ENCODE measurements at regions not wholly inside any gene's neighbourhood (a gene's known extent, or its start where the extent isn't known, plus 50 kb on each side); places are given as distances from the start of the nearest gene placed in this dataset.

DNA sequence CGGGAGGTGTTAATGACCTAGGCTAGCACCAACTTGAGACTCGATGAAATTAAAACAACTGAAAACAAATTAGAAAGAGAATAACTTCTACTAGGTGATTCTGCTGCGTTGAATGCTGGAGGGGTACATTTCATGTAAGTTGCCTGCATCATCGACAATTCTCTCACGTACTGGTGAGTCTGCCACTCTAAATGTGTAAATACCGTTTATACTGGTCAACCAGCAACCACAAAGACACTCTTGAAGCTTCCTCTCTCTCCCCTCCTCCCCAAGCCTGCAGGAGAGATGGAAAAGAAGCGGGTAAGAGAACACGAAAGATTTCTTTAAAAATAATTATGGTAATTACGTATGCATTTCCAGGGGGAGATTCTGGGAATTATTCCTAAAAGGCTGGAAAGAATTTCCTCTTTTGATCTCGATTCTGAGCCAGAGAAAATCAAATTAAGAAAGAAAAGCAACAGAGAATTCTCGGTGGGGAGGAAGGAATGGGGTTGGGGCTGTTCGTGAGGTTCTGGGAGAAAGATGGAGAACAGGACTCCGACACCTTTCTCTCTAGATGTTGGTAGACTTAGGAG lies 68.6 kb upstream of the MRTFB start:
- TF ChIP-seq GATA2 (IDR thresholded peaks at IDR 0.05; ENCODE audit: low read depth, low read length): no peak
- TF ChIP-seq GATA3 (IDR thresholded peaks at IDR 0.05; ENCODE audit: low read depth, low read length): no peak

DNA sequence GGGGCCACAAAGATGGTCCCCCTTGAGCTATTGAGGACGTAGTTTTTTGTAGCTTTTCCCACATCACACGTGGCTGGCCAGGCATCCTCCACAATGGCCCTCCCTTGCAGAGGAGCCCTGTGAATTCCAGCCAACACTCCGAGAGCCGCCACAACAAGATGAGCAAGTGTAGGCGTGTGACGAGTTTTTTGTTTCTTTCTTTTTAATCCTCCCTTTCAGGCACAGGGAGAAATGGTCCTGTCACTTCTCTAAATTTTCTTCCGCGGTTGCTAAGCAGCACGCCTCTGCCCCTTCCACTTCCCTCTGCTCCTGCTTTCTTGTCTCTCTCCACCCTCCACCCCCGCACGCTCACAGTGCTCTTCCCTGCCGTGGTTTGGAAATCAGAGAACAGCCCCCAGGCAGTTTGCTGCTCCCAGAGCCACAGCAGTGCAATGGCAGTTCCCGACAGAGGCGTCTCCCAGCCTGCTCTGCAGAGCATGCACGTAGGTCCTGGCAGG lies 68.0 kb upstream of the MRTFB start:
- TF ChIP-seq GATA2 (IDR thresholded peaks at IDR 0.05; ENCODE audit: low read depth, low read length): no peak
- TF ChIP-seq GATA3 (IDR thresholded peaks at IDR 0.05; ENCODE audit: low read depth, low read length): no peak

DNA sequence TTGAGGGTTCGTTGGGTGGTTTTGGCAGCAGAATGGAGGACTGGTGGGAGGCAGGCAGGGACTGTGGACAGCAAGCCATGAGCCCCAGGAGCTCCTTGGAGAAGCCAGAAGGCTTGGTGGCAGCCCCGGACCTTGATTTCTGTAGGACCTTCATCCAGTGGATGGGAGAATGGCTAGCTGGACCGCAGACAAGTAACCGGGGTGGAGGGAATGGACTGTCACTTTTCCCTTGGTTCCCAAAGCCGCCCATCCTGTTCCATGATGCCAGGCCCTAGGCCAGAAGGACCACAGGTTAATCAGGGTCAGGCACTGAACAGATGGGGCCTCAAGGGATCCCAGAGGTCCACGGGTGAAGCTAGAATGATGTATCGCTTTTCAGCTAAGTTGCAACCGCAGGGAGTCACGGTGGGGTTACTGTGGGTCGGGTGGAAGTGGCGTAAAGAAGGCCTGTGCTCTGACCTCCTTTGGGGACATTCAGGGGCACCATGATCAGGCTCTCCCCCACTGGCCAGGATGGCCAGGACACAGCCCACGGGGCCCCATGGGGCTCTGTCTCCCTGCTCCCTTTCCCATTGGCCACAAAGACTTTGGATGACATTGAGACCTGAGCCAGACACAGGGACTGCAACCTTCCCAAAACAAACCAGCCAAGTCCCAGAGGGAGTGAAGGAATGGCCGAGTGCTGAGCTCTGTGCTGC lies 66.9 kb upstream of the MRTFB start:
- no peak for TF ChIP-seq GATA2 (IDR thresholded peaks at IDR 0.05; ENCODE audit: low read depth, low read length)
- TF ChIP-seq GATA3 (IDR thresholded peaks at IDR 0.05; ENCODE audit: low read depth, low read length): no peak

DNA sequence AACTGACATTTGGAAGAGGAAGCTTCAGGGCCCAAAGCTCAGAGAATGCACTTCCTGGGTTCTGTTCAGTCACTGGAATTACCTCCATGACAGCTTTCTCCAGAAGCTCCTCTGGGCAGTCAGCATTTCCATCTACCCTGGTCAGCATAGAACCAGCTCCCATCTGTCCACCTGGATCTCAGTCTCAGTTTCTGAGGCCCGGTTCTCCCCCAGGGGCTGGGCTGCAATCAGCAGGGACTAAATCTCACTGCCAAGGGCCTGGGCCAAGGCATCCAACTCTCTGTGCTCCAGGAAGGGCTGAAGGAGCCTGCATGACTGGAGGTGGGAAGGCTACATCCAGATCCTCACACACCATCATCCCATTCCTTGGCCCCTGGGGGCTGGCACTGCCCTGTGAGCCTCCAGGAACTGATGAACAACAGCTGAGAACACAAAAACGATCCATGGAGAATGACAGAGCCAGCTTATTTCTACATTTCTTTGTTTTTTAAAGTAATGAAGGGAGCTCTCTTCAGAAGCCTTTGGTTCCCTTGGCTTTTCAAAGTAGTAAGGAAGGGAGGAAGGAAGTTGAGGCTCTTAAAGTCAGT lies 66.3 kb upstream of the MRTFB start:
- TF ChIP-seq GATA2 (IDR thresholded peaks at IDR 0.05; ENCODE audit: low read depth, low read length) (no peak), GATA3 (IDR thresholded peaks at IDR 0.05; ENCODE audit: low read depth, low read length) (no peak)

DNA sequence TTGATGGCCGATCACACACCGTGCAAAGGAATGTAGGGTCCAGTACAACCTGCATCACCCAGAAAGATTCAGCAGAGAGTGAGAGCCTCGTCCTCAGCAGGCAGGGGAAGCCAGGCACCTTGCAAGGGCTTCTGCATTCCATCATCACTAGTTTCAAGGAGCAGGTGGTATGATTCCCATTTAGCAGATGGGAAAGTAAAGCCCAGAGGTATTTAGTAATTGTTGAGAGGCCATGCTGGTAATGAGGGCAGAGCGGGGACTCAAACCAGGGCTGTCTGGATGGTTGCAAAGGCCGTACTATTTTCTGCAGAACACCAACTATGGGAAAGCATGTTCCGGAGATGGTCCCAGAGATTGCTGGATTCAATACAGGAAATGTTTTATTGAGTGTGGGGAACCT lies 65.8 kb upstream of the MRTFB start:
- no peak for TF ChIP-seq GATA3 (IDR thresholded peaks at IDR 0.05; ENCODE audit: low read depth, low read length)
- TF ChIP-seq GATA2 (IDR thresholded peaks at IDR 0.05; ENCODE audit: low read depth, low read length): no peak

DNA sequence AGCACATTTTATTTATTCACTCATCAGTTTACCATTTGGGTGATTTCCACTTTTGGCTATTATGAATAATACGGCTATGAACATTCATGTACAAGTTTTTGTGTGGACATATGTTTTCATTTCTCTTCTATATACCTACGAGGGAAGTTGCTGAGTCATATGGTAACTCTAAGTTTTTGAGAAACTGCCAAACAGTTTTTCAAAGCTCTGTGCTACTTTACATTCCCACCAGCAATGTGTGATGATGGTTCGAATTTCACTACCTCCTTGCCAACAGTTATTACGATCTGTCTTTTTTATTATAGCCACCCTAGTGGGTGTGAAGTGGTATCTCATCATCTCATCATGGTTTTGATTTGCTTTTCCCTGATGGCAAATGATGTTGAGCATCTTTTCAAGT lies 63.7 kb upstream of the MRTFB start:
- TF ChIP-seq GATA2 (IDR thresholded peaks at IDR 0.05; ENCODE audit: low read depth, low read length) (no peak), GATA3 (IDR thresholded peaks at IDR 0.05; ENCODE audit: low read depth, low read length) (no peak)

DNA sequence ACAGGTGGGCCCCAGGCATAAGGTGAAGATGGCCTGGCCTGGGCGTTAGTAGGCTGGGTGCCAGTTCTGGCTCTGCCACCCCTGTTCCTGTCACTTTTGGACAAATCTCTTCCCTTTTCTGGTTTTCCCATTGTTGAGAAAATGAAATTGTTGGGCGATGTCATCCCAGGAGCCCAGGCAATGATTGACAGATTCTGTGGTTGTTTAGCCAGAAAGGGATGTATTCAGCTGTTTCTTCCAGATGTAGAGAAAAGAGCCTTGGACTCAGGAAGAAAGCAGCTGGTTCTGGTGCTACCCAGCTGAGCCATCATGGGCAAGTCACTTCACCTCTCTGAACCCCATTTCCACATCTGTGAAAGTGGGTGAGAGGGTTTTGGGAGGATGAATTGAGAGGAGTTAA lies 60.1 kb upstream of the MRTFB start:
- TF ChIP-seq GATA2 (IDR thresholded peaks at IDR 0.05; ENCODE audit: low read depth, low read length) (no peak), GATA3 (IDR thresholded peaks at IDR 0.05; ENCODE audit: low read depth, low read length) (no peak)

DNA sequence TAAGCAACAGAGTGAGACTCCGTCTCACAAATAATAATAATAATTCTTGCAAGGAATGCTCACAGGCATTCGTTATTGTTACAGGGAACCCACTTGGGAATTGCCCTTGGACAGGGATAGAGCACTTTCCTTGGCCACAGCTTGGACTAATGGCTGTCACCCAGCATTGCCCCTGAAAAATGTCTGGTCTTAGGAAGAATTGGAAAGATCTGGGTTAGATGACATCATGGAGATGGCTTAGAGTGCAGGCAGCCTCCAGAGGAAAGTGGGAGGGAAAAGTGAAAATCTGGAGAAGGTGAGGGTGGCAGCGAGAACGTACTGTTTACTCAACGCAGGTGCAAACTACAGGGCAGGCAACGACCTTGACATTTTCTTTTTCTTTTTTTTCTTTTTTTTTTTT lies 59.3 kb upstream of the MRTFB start:
- TF ChIP-seq GATA2 (IDR thresholded peaks at IDR 0.05; ENCODE audit: low read depth, low read length) (no peak), GATA3 (IDR thresholded peaks at IDR 0.05; ENCODE audit: low read depth, low read length) (no peak)

DNA sequence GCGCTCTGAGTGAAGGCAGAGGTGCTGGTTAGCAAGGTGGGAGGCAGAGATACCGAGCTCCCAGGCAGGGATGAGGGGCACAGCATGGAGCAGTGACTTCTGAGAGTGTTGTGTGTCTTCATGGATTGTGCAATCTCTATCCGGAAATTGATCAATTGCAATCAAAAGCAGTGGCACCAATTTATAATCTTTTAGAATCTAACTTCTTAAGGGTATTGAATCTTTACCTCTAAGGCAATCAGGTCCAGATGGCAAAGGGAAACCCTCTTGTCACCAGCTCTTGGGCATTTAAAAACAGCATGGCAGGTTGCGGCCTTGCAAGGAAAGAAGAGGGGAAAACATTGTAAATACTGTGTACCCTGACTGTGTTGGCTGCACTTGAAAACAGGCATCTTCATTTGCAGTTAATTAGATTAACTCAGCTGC lies 58.0 kb upstream of the MRTFB start:
- TF ChIP-seq GATA3 (IDR thresholded peaks at IDR 0.05; ENCODE audit: low read depth, low read length) (no peak), GATA2 (IDR thresholded peaks at IDR 0.05; ENCODE audit: low read depth, low read length) (no peak)

DNA sequence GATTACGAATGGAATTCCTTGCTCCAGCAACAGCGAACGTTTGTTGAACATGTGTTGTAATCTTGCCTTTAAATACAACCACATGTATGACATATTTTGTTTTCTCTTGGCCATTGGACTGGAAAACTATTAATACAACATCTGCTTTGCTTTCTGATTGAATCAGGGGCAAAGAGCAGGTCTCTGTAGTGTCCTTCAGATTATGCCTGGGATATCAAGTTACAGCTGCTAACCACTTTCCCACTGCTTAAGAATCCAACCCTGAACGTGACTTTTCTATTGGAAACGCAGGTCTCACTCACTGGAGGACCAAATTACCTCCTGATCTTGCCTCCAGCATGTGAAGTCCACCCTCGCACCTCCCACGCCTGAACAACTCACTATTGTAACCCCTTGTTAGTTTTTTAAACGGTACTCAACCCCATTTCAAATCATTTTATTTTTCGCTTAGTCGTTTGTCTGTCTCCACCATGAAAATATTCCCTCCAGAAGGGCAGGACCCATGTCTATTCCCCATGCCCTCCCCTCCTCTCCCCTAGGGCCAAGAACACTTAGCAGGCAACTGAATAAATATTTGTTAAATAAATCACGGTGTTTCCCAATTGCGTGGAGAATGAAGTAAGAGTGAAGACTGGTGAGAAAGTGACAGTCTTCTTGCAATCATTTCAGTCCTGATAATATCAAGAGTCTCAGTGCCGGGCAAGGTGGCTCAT lies 57.4 kb upstream of the MRTFB start:
- peak; percentile 46; the same call in 1 of the 2 replicates for TF ChIP-seq GATA2 (IDR thresholded peaks at IDR 0.05; ENCODE audit: low read depth, low read length)
- TF ChIP-seq GATA3 (IDR thresholded peaks at IDR 0.05; ENCODE audit: low read depth, low read length): peak; percentile 18; the same call in 1 of the 2 replicates

DNA sequence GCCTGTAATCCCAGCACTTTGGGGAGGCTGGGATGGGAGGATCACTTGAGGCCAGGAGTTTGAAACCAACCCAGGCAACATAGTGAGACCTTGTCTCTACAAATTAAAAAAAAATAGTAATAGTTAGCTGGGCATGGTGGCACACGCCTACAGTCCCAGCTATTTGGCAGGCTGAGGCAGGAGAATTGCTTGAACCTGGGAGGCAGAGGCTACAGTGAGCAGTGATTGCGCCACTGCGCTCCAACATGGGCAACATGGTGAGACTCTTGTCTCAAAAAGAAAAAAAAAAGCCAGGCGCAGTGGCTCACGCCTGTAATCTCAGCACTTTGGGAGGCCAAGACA lies 56.9 kb upstream of the MRTFB start:
- no peak for TF ChIP-seq GATA3 (IDR thresholded peaks at IDR 0.05; ENCODE audit: low read depth, low read length)
- no peak for TF ChIP-seq GATA2 (IDR thresholded peaks at IDR 0.05; ENCODE audit: low read depth, low read length)

DNA sequence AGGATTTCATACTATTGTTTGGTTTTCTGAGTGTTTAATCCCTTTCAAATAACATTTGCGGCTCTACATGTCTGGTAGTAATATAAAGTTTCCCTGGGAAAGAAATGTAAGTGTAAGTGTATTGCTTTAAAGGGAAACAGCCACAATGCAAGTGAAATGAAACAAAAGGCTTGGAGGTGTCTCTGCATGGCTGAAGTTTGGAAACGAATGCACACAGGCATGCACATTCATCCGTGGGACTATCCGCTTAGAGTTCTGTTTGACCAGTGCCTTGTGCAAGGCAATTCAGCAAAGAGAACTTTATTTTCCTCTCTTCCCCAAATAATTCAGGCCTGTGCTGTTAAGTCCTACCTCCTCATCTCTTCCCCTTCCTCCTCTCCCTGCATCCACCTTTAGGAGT lies 56.1 kb upstream of the MRTFB start:
- TF ChIP-seq GATA2 (IDR thresholded peaks at IDR 0.05; ENCODE audit: low read depth, low read length) (no peak), GATA3 (IDR thresholded peaks at IDR 0.05; ENCODE audit: low read depth, low read length) (no peak)

DNA sequence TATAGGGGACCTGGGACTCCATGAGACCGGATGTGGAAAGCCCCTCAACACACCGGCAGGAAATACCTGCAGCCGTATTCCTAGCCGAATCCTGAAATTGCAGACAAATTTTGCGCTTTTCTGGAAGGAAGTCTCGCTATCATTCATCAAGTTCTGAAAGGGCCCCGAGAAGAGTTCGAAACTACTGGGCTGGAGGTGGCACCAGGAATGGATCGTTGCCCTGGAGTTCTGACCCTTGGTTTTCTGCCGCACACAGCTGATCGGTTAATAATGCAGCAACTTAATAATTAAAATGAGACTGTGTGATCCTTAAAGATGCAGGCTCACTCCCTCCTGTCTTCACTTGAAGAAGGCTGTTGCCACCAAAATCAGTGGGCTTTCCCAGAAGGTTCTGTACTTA lies 55.7 kb upstream of the MRTFB start:
- TF ChIP-seq GATA3 (IDR thresholded peaks at IDR 0.05; ENCODE audit: low read depth, low read length) (no peak), GATA2 (IDR thresholded peaks at IDR 0.05; ENCODE audit: low read depth, low read length) (no peak)

DNA sequence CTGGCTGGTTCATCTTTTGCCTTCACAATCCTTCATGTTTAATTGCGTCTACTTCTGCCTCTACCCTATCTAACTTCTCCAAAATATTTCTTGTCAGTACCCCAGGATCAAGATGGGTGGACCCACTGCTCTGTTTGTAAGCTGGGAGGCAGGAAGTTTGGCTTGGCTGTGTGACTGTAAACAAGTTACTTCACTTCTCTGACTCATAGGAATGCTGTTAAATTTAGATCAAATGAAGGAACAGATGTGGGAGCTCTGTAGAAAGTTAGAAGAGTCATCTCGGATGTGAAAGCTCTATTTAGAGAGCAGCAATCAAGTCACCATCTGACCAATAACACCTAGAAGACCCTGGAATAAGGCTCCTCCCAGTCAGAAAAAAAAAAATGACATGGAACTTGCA lies 55.2 kb upstream of the MRTFB start:
- TF ChIP-seq GATA3 (IDR thresholded peaks at IDR 0.05; ENCODE audit: low read depth, low read length) (no peak), GATA2 (IDR thresholded peaks at IDR 0.05; ENCODE audit: low read depth, low read length) (no peak)
